ENCODE measurements at regions not wholly inside any gene's neighbourhood (a gene's known extent, or its start where the extent isn't known, plus 50 kb on each side); places are given as distances from the start of the nearest gene placed in this dataset.
A peak's percentile ranks its signal among the peaks of the same experiment; 100 is the strongest.

DNA sequence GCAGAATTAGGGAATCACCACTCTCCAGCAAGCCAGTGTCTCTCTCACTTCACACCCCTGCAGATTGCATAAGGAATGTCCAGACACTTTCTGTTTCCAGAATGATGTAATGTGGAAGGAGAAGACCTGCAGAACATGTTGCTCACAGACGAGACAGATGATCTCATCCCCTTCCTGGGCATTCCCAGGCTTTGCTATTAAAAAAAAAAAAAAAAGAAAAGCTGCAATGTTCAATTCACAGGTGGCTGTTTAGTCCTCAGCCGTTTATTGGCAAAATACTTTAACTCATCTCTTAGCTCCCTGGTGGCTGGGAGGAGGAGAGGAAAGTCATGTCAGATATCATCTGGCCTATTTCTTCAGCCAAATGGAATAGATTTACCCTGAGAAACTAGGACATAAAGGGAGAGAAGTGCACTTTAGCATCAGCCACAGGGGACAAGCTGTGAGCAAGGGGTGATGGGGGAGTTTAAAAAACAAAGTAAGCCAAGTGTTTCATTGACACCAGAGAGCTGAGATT lies 95.9 kb upstream of the TNC start (continued):
- TF ChIP-seq, protein P1, sequence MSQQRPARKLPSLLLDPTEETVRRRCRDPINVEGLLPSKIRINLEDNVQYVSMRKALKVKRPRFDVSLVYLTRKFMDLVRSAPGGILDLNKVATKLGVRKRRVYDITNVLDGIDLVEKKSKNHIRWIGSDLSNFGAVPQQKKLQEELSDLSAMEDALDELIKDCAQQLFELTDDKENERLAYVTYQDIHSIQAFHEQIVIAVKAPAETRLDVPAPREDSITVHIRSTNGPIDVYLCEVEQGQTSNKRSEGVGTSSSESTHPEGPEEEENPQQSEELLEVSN (IDR thresholded peaks at IDR 0.05; ENCODE audit: borderline replicate concordance, low read depth): no peak
- TF ChIP-seq, protein P2, sequence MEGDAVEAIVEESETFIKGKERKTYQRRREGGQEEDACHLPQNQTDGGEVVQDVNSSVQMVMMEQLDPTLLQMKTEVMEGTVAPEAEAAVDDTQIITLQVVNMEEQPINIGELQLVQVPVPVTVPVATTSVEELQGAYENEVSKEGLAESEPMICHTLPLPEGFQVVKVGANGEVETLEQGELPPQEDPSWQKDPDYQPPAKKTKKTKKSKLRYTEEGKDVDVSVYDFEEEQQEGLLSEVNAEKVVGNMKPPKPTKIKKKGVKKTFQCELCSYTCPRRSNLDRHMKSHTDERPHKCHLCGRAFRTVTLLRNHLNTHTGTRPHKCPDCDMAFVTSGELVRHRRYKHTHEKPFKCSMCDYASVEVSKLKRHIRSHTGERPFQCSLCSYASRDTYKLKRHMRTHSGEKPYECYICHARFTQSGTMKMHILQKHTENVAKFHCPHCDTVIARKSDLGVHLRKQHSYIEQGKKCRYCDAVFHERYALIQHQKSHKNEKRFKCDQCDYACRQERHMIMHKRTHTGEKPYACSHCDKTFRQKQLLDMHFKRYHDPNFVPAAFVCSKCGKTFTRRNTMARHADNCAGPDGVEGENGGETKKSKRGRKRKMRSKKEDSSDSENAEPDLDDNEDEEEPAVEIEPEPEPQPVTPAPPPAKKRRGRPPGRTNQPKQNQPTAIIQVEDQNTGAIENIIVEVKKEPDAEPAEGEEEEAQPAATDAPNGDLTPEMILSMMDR (IDR thresholded peaks at IDR 0.05): no peak
- TF ChIP-seq FOXS1 (CRISPR knock-in tag; IDR thresholded peaks at IDR 0.05): no peak
- TF ChIP-seq NPAS2 (CRISPR knock-in tag; IDR thresholded peaks at IDR 0.05; ENCODE audit: borderline replicate concordance): no peak
- peak; percentile 53; the same call in 1 of the 2 replicates for TF ChIP-seq JUNB (IDR thresholded peaks at IDR 0.05)
- TF ChIP-seq CHD4 (IDR thresholded peaks at IDR 0.05; ENCODE audit: borderline replicate concordance): no peak
- no peak for TF ChIP-seq POLR2AphosphoS2 (conservative IDR thresholded peaks at IDR 0.05; ENCODE audit: low read length)
- no peak for TF ChIP-seq ZC3H11A (IDR thresholded peaks at IDR 0.05)
- no peak for TF ChIP-seq CBX8 (IDR thresholded peaks at IDR 0.05)
- peak; percentile 47 to 66; a peak in 3 of 4 replicates for TF ChIP-seq CEBPB (IDR thresholded peaks at IDR 0.05)

DNA sequence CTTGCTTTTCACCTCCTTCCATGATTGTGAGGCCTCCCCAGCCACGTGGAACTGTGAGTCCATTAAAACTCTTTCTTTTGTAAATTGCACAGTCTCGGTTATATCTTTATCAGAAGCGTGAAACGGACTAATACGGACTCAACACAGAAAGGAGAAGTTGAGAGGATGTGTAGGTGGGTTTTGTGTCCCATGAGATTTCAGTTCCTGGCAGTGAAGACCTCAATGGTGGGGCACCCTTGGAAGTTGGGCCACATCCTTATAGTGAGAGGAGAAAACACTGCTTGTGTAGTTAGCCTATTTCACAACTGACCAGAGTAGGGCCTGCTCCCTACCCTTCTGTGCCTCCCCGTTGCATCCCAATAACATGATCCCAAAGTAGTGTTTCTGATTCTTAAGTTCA lies 98.9 kb upstream of the TNC start:
- H3K4me1 ChIP-seq: peaks cover 11% of the 10 kb centered on the region; the same call in 1 of the 3 replicates
- H3K9me3 ChIP-seq: no peaks in the 10 kb centered on the region
- no peak overlapping the region for H3K4me2 ChIP-seq
- H3K4me3 ChIP-seq: no peak overlapping the region
- H3K27ac ChIP-seq: no peak overlapping the region
- TF ChIP-seq POLR2AphosphoS2 (conservative IDR thresholded peaks at IDR 0.05; ENCODE audit: low read length): no peak
- TF ChIP-seq CBX2 (IDR thresholded peaks at IDR 0.05; ENCODE audit: borderline replicate concordance, low read depth): no peak
- FAIRE-seq (no peak), ATAC-seq (no peak), DNase-seq (ENCODE audit: low read depth in 1 of 2, low spot score in 1 of 2) (no peak)
- 73% methylated on average over 6 of the region's 6 CpGs for WGBS (ENCODE audit: missing lambda C conversion rate)
- ChIA-PET CTCF (no interaction called here), POLR2A (no interaction called here)

DNA sequence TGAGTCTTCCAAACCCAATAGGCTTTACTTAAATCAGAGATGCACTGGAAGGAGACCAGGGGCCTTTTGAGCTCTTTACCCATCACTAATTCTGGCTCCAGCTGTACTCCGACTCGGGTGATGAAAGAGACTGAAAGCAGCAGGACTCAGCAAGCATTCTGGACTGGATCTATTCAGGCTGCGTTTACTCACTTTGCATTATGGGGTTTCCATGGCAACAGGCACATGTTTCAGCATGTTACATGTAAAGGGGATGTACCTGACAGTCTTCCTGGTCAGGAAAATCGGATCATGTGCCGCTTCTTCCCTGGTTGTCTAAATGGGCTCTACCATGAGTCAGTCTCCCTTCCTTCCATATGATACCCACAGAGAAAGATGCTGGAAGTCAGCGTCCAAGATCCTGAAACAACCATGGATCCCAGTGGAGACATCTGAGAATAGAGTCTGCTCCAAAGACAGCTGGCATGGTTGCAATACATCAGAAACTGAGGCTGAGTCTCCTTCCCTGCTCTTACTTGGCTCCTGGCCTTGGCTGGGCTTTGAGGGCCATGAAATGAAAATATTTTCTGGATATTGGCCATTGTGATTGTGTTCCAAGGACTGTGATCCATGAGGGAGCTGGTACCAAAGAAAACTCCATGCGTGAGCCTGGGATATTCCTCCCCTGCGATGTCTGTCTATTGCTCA lies 102.5 kb upstream of the TNC start:
- WGBS (ENCODE audit: missing lambda C conversion rate): 73% methylated on average over 8 of the region's 8 CpGs
- TF ChIP-seq HOXB13 (CRISPR knock-in tag; IDR thresholded peaks at IDR 0.05; ENCODE audit: low read depth) (no peak), POLR2A (IDR thresholded peaks at IDR 0.05; ENCODE audit: low read length) (no peak), FOSL2 (IDR thresholded peaks at IDR 0.05) (no peak), FOSL2 (CRISPR knock-in tag; IDR thresholded peaks at IDR 0.05) (no peak)
- Histone ChIP-seq H3K4me2 (no peak overlapping the region), H3K4me1 (no peaks in the 10 kb centered on the region), H3K9me3 (no peaks in the 10 kb centered on the region), H3K4me3 (no peak overlapping the region), H3K27ac (no peak overlapping the region)
- POLR2A ChIA-PET: interaction anchor here (0.6 to 1.1 kb wide), 2 partner anchors 10 to 543 kb away, joined by 3 read pairs; no protein-coding TSS in a partner anchor
- CTCF ChIA-PET: interaction anchor here (0.6 to 1.4 kb wide), 4 partner anchors 9 to 305 kb away, joined by 3 to 5 read pairs (median 4); no protein-coding TSS in a partner anchor
- no peak for ATAC-seq
- no peak for FAIRE-seq
- no peak for DNase-seq (ENCODE audit: low read depth in 1 of 2, low spot score in 1 of 2)

DNA sequence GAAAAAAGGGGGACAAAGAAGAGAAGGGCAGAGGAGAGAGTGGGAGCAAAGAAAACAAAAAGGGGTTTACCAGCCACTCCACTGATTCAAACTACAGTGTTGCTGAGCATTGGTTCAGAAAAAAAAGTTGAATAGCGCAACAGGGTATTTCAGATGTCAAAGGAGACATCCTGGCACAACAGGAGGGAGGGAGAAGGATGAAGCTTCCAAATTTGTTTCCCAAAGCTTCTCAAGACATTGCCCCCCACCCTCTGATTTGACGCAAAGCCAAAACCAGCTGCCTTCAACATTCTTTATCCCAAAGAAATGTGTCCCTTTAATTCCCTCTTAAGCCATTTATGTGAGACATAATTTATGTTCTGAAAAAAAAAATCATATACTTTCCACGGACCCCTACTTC lies 105.5 kb upstream of the TNC start:
- FAIRE-seq: no peak
- 58% methylated on average over 3 of the region's 3 CpGs for WGBS (ENCODE audit: missing lambda C conversion rate)
- no peak overlapping the region for H3K4me3 ChIP-seq
- H3K4me2 ChIP-seq: no peak overlapping the region
- no peaks in the 10 kb centered on the region for H3K4me1 ChIP-seq
- ATAC-seq: no peak
- no peak overlapping the region for H3K27ac ChIP-seq
- no peaks in the 10 kb centered on the region for H3K9me3 ChIP-seq
- POLR2A ChIA-PET: no interaction called here
- no peak for DNase-seq (ENCODE audit: low read depth in 1 of 2, low spot score in 1 of 2)
- CTCF ChIA-PET: no interaction called here
- TF ChIP-seq SMC3 (IDR thresholded peaks at IDR 0.05): no peak
- no peak for TF ChIP-seq RAD21 (conservative IDR thresholded peaks at IDR 0.05 in 1 of 2, IDR thresholded peaks at IDR 0.05 in 1 of 2)
- TF ChIP-seq MAZ (IDR thresholded peaks at IDR 0.05; ENCODE audit: borderline replicate concordance, low read depth, low read length): no peak
- TF ChIP-seq CBX8 (IDR thresholded peaks at IDR 0.05): no peak
- TF ChIP-seq, protein P3, sequence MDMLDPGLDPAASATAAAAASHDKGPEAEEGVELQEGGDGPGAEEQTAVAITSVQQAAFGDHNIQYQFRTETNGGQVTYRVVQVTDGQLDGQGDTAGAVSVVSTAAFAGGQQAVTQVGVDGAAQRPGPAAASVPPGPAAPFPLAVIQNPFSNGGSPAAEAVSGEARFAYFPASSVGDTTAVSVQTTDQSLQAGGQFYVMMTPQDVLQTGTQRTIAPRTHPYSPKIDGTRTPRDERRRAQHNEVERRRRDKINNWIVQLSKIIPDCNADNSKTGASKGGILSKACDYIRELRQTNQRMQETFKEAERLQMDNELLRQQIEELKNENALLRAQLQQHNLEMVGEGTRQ (IDR thresholded peaks at IDR 0.05): no peak
- no peak for TF ChIP-seq ZSCAN20 (CRISPR knock-in tag; IDR thresholded peaks at IDR 0.05)
- no peak for TF ChIP-seq CEBPB (IDR thresholded peaks at IDR 0.05)
- TF ChIP-seq KDM1A (IDR thresholded peaks at IDR 0.05; ENCODE audit: low read depth): no peak
- no peak for TF ChIP-seq NPAS2 (CRISPR knock-in tag; IDR thresholded peaks at IDR 0.05; ENCODE audit: borderline replicate concordance)
- no peak for TF ChIP-seq HOXB13 (CRISPR knock-in tag; IDR thresholded peaks at IDR 0.05; ENCODE audit: low read depth)
- TF ChIP-seq, protein P4, sequence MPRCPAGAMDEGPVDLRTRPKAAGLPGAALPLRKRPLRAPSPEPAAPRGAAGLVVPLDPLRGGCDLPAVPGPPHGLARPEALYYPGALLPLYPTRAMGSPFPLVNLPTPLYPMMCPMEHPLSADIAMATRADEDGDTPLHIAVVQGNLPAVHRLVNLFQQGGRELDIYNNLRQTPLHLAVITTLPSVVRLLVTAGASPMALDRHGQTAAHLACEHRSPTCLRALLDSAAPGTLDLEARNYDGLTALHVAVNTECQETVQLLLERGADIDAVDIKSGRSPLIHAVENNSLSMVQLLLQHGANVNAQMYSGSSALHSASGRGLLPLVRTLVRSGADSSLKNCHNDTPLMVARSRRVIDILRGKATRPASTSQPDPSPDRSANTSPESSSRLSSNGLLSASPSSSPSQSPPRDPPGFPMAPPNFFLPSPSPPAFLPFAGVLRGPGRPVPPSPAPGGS (IDR thresholded peaks at IDR 0.05): no peak
- TF ChIP-seq RCOR1 (IDR thresholded peaks at IDR 0.05; ENCODE audit: low read depth, low read length): no peak
- no peak for TF ChIP-seq MAFK (IDR thresholded peaks at IDR 0.05; ENCODE audit: partially characterized antibody)
